GM19372 (cell line): ENCODE measurements at regions not wholly inside any gene's neighbourhood (a gene's known extent, or its start where the extent isn't known, plus 50 kb on each side); places are given as distances from the start of the nearest gene placed in this dataset.

ENCODE experiments used
- ATAC-seq: cut with Tn5 transposase; IDR thresholded peaks from one replicate; pipeline ENCODE4 v1.9.1; 2021; ENCODE audit warnings: mild to moderate bottlenecking, low read depth, moderate library complexity; ENCODE audit not compliant: unreplicated experiment

- no peak for ATAC-seq
Observed at GRCh38 chr2:2823061-2823753, 492.1 kb upstream of the MYT1L start.

GRCh38 chr2:2822143-2822542, 491.1 kb upstream of the MYT1L start:
- no peak for ATAC-seq

GRCh38 chr2:2812648-2813047, 481.6 kb upstream of the MYT1L start:
- ATAC-seq = no peak

- no peak for ATAC-seq
Observed at GRCh38 chr2:2812117-2812516, 481.0 kb upstream of the MYT1L start.

- no peak for ATAC-seq
Observed at GRCh38 chr2:2810504-2810903, 479.4 kb upstream of the MYT1L start.

GRCh38 chr2:2809771-2810170, 478.7 kb upstream of the MYT1L start:
- no peak for ATAC-seq

GRCh38 chr2:2808551-2809058, 477.5 kb upstream of the MYT1L start:
- no peak for ATAC-seq

- ATAC-seq = no peak
Observed at GRCh38 chr2:2806711-2807110, 475.6 kb upstream of the MYT1L start.

- no peak for ATAC-seq
Observed at GRCh38 chr2:2805263-2805662, 474.2 kb upstream of the MYT1L start.

GRCh38 chr2:2804528-2804927, 473.5 kb upstream of the MYT1L start:
- no peak for ATAC-seq

GRCh38 chr2:2801458-2801857, 470.4 kb upstream of the MYT1L start:
- ATAC-seq = no peak

GRCh38 chr2:2800697-2801096, 469.6 kb upstream of the MYT1L start:
- no peak for ATAC-seq

- no peak for ATAC-seq
Observed at GRCh38 chr2:2800001-2800400, 468.9 kb upstream of the MYT1L start.

- no peak for ATAC-seq
Observed at GRCh38 chr2:2799151-2799697, 468.1 kb upstream of the MYT1L start.

GRCh38 chr2:2798337-2798736, 467.3 kb upstream of the MYT1L start:
- ATAC-seq = no peak

GRCh38 chr2:2797797-2798196, 466.7 kb upstream of the MYT1L start:
- ATAC-seq = no peak

- no peak for ATAC-seq
Observed at GRCh38 chr2:2796207-2796606, 465.1 kb upstream of the MYT1L start.

- no peak for ATAC-seq
Observed at GRCh38 chr2:2795438-2796091, 464.5 kb upstream of the MYT1L start.

- no peak for ATAC-seq
Observed at GRCh38 chr2:2793925-2794560, 463.0 kb upstream of the MYT1L start.

GRCh38 chr2:2793514-2793913, 462.4 kb upstream of the MYT1L start:
- ATAC-seq = no peak

- no peak for ATAC-seq
Observed at GRCh38 chr2:2791606-2792005, 460.5 kb upstream of the MYT1L start.
